Naive B cell (primary cell): ENCODE measurements at regions not wholly inside any gene's neighbourhood (a gene's known extent, or its start where the extent isn't known, plus 50 kb on each side); places are given as distances from the start of the nearest gene placed in this dataset.

ENCODE experiments used
- ATAC-seq, 2 donors: fragments of 150-1000 bp; cut with Tn5 transposase; 2 replicates each; pipeline ENCODE4 v1.10.0; 2021; ENCODE audit warnings: low read depth in 2 of 2, mild to moderate bottlenecking in 2 of 2, moderate library complexity in 2 of 2
- DNase-seq: peaks from one replicate; pipeline ENCODE4 v3.0.0; 2022
- H3K27ac Mint-ChIP-seq, 6 donors: one replicate each; pipeline ENCODE4 v1.8.0; 2020 to 2022; ENCODE audit warnings: mild to moderate bottlenecking in 6 of 6, mixed read lengths in 6 of 6, moderate library complexity in 5 of 6, inconsistent platforms in 2 of 6
- H3K27me3 Mint-ChIP-seq, 3 donors: one replicate each; pipeline ENCODE4 v1.8.0; 2021 to 2022; ENCODE audit warnings: mixed read lengths in 3 of 3, mild to moderate bottlenecking in 1 of 3
- H3K36me3 Mint-ChIP-seq, 2 donors: one replicate each; pipeline ENCODE4 v1.8.0; 2020 to 2022; ENCODE audit warnings: mixed read lengths in 2 of 2, inconsistent platforms in 1 of 2, mild to moderate bottlenecking in 1 of 2
- H3K4me1 Mint-ChIP-seq, 3 donors: one replicate each; pipeline ENCODE4 v1.8.0; 2020 to 2022; ENCODE audit warnings: mixed read lengths in 3 of 3, inconsistent platforms in 1 of 3, mild to moderate bottlenecking in 1 of 3, moderate library complexity in 1 of 3
- H3K4me3 Mint-ChIP-seq, 8 donors: one replicate each; pipeline ENCODE4 v1.8.0; 2020 to 2022; ENCODE audit warnings: mild to moderate bottlenecking in 8 of 8, mixed read lengths in 8 of 8, moderate library complexity in 8 of 8, inconsistent platforms in 2 of 8
- H3K9me3 Mint-ChIP-seq, 7 donors: one replicate each; pipeline ENCODE4 v1.8.0; 2020 to 2022; ENCODE audit warnings: mixed read lengths in 7 of 7, mild to moderate bottlenecking in 5 of 7, inconsistent platforms in 2 of 7, moderate library complexity in 1 of 7

- DNase-seq: no peak
- peaks cover 7 to 15% (median 7%) of the 10 kb centered on the region in 3 donors for H3K4me1 Mint-ChIP-seq
- no peak overlapping the region for H3K4me3 Mint-ChIP-seq
- H3K36me3 Mint-ChIP-seq: no peaks in the 10 kb centered on the region
- H3K9me3 Mint-ChIP-seq: peaks cover 0 to 2% (median 0%) of the 10 kb centered on the region in 7 donors
- peaks cover 0 to under 1% (median 0%) of the 10 kb centered on the region in 3 donors for H3K27me3 Mint-ChIP-seq
- H3K27ac Mint-ChIP-seq: no peak overlapping the region
- no peak for ATAC-seq
These were observed 107.6 kb downstream of the ELAPOR2 start for GRCh38 chr7:86951895-86952294.

- DNase-seq (no peak), ATAC-seq (no peak)
- H3K27me3 Mint-ChIP-seq: peaks cover 0 to 6% (median 2%) of the 10 kb centered on the region in 3 donors
- H3K9me3 Mint-ChIP-seq: peaks cover 0 to 2% (median 0%) of the 10 kb centered on the region in 7 donors
- no peak overlapping the region for H3K27ac Mint-ChIP-seq
- H3K4me1 Mint-ChIP-seq: peaks cover 7 to 15% (median 7%) of the 10 kb centered on the region in 3 donors
- H3K36me3 Mint-ChIP-seq: no peaks in the 10 kb centered on the region
- H3K4me3 Mint-ChIP-seq: no peak overlapping the region
These were observed 108.5 kb downstream of the ELAPOR2 start for GRCh38 chr7:86950944-86951343.

DNA sequence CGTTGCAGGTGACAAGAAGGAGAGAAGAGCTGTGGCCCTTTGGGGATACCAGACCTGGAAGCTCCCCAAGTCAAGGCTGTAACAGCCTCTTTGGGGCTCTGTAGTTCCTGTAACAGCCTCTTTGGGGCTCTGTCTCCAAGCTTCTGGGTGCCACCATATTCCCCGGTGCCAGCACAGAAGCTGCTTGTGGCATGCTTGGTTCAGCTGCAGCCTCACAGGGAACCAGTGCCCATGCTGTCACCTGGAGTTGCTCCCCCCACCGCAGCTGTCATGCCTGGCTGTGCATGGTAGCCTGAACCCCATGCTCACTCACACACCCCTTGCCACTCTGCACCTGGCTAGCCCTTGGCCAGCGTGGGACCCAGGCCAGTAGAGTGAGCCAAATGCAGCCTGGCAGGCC, 109.1 kb downstream of the ELAPOR2 start:
- Mint-ChIP-seq H3K9me3 (peaks cover 0 to 2% (median 0%) of the 10 kb centered on the region in 7 donors), H3K27me3 (peaks cover 0 to 6% (median 4%) of the 10 kb centered on the region in 3 donors), H3K36me3 (no peaks in the 10 kb centered on the region), H3K4me1 (peaks cover 7 to 15% (median 7%) of the 10 kb centered on the region in 3 donors), H3K4me3 (peak overlapping the region in 1 of 8 donors; percentile 38), H3K27ac (peak overlapping the region in 1 of 6 donors; percentile 43)
- ATAC-seq (peak; percentile 45 to 64), DNase-seq (no peak)

DNA sequence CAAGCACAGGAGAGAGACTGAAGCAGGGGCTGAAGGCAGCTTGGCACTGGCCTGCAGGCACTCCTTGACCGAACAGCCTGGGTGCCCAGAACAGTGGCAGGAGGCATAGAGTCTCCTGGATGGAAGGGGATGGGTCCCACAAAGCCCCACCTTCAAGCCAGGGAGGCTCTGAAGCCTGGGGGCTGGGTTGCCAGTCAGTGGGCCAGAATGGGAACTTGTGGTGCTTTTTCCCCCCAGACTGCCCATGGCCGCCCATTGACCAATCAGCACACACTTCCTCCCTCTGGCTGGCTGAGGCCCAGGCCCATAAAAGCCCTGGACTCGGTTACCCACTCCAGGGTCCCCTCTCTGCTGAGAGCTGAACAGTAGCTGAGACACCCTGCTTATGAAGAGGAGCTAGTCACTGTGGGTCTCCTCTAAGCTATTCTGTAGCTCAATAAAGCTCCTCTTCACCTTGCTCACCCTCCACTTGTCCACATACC, 109.6 kb downstream of the ELAPOR2 start:
- ATAC-seq (no peak), DNase-seq (no peak)
- Mint-ChIP-seq H3K27ac (peak overlapping the region in 1 of 6 donors; percentile 78), H3K4me3 (peak overlapping the region in 1 of 8 donors; percentile 38), H3K4me1 (peaks cover 7 to 15% (median 7%) of the 10 kb centered on the region in 3 donors), H3K27me3 (peaks cover 0 to 6% (median 6%) of the 10 kb centered on the region in 3 donors), H3K9me3 (peaks cover 0 to 2% (median 0%) of the 10 kb centered on the region in 7 donors), H3K36me3 (no peaks in the 10 kb centered on the region)

GRCh38 chr7:86949052-86949778, 110.2 kb downstream of the ELAPOR2 start:
- no peak for DNase-seq
- peak overlapping the region in 3 of 6 donors; percentile 12 to 88 (median 15) for H3K27ac Mint-ChIP-seq
- ATAC-seq: peak; percentile 65 to 75
- H3K4me3 Mint-ChIP-seq: peak overlapping the region in 3 of 8 donors; percentile 8 to 62 (median 10)
- H3K27me3 Mint-ChIP-seq: peaks cover 0 to 7% (median 6%) of the 10 kb centered on the region in 3 donors
- peaks cover 0 to 2% (median 0%) of the 10 kb centered on the region in 7 donors for H3K9me3 Mint-ChIP-seq
- H3K36me3 Mint-ChIP-seq: no peaks in the 10 kb centered on the region
- peaks cover 7 to 15% (median 7%) of the 10 kb centered on the region in 3 donors for H3K4me1 Mint-ChIP-seq

- Mint-ChIP-seq H3K27ac (no peak overlapping the region), H3K9me3 (peaks cover 0 to 2% (median 0%) of the 10 kb centered on the region in 7 donors), H3K27me3 (peaks cover 0 to 7% (median 6%) of the 10 kb centered on the region in 3 donors), H3K4me1 (peaks cover 7 to 15% (median 7%) of the 10 kb centered on the region in 3 donors), H3K36me3 (no peaks in the 10 kb centered on the region), H3K4me3 (no peak overlapping the region)
- DNase-seq (no peak), ATAC-seq (no peak)
These were observed 111.5 kb downstream of the ELAPOR2 start for GRCh38 chr7:86947929-86948328.

DNA sequence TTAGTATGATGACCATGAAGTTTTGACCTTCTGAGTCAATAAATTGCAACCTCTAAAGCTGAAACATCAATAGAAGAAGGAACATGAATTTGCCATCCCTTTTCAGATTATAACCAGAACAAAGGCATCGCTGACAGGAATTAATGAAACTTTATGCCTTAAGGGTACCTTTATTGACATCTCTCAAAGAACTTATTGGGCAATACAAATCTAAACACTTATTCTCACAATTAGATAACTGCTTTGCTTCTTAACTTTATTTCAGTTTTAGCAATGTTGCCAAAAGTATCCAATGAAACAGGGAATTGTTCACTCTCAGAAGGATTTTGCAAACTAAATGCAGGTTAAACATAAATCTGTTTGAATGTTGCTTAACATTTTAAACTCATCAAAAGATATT, 116.0 kb downstream of the ELAPOR2 start:
- Mint-ChIP-seq H3K9me3 (peaks cover 0 to 2% (median 0%) of the 10 kb centered on the region in 7 donors), H3K4me1 (peaks cover 0 to 2% (median under 1%) of the 10 kb centered on the region in 3 donors), H3K36me3 (no peaks in the 10 kb centered on the region), H3K4me3 (no peak overlapping the region), H3K27ac (no peak overlapping the region), H3K27me3 (peaks cover 0 to 7% (median 6%) of the 10 kb centered on the region in 3 donors)
- no peak for ATAC-seq
- no peak for DNase-seq

DNA sequence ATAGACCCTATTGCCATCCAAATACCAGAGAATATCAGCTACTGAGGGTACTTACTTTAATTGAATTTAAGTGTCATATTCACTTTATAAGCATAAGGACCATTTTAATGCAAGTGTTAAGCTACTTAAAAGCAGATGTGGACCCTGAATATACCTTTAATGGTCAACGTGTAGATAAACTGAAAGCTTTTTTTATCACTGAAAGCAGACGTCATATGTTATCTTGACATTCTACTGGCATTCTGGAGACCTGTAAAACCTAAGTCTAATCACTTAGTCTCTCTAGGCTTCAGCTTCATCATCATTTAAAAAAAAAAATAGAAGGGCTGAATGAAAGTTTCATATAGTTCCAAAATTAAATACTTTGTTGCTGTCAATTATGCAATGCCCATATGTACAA, 116.5 kb downstream of the ELAPOR2 start:
- H3K9me3 Mint-ChIP-seq: peaks cover 0 to under 1% (median 0%) of the 10 kb centered on the region in 7 donors
- ATAC-seq (no peak), DNase-seq (no peak)
- H3K36me3 Mint-ChIP-seq: no peaks in the 10 kb centered on the region
- no peak overlapping the region for H3K4me3 Mint-ChIP-seq
- peaks cover 0 to 7% (median 6%) of the 10 kb centered on the region in 3 donors for H3K27me3 Mint-ChIP-seq
- H3K27ac Mint-ChIP-seq: no peak overlapping the region
- H3K4me1 Mint-ChIP-seq: no peaks in the 10 kb centered on the region

- no peaks in the 10 kb centered on the region for H3K4me1 Mint-ChIP-seq
These were observed 117.4 kb downstream of the ELAPOR2 start for GRCh38 chr7:86942081-86942480.

GRCh38 chr7:86939197-86939814, 120.1 kb downstream of the ELAPOR2 start:
- Mint-ChIP-seq H3K27ac (no peak overlapping the region), H3K36me3 (no peaks in the 10 kb centered on the region), H3K9me3 (no peaks in the 10 kb centered on the region), H3K4me3 (no peak overlapping the region), H3K4me1 (no peaks in the 10 kb centered on the region), H3K27me3 (no peaks in the 10 kb centered on the region)
- peak; percentile 25 for DNase-seq
- peak in 1 of 2 donors; percentile 28 for ATAC-seq

More at GRCh38 chr7:86942081-86942480, 117.4 kb downstream of the ELAPOR2 start:
- Mint-ChIP-seq H3K36me3 (no peaks in the 10 kb centered on the region), H3K27me3 (peaks cover 0 to 7% (median 6%) of the 10 kb centered on the region in 3 donors), H3K27ac (no peak overlapping the region), H3K4me3 (no peak overlapping the region), H3K9me3 (no peaks in the 10 kb centered on the region)
- ATAC-seq: no peak
- no peak for DNase-seq

GRCh38 chr7:86937363-86937878, 122.0 kb downstream of the ELAPOR2 start:
- no peaks in the 10 kb centered on the region for H3K36me3 Mint-ChIP-seq
- H3K27ac Mint-ChIP-seq: no peak overlapping the region
- no peaks in the 10 kb centered on the region for H3K4me1 Mint-ChIP-seq
- DNase-seq: no peak
- no peaks in the 10 kb centered on the region for H3K27me3 Mint-ChIP-seq
- H3K9me3 Mint-ChIP-seq: no peaks in the 10 kb centered on the region
- no peak overlapping the region for H3K4me3 Mint-ChIP-seq
- ATAC-seq: no peak

GRCh38 chr7:86933295-86933845, 126.1 kb downstream of the ELAPOR2 start:
- peaks cover 0 to 7% (median 5%) of the 10 kb centered on the region in 7 donors for H3K9me3 Mint-ChIP-seq
- peaks cover 4 to 6% of the 10 kb centered on the region in 2 donors for H3K36me3 Mint-ChIP-seq
- H3K4me1 Mint-ChIP-seq: peaks cover 8 to 9% (median 8%) of the 10 kb centered on the region in 3 donors
- H3K27me3 Mint-ChIP-seq: no peaks in the 10 kb centered on the region
- ATAC-seq: no peak
- H3K27ac Mint-ChIP-seq: no peak overlapping the region
- no peak for DNase-seq
- no peak overlapping the region for H3K4me3 Mint-ChIP-seq

GRCh38 chr7:86932038-86932512, 127.4 kb downstream of the ELAPOR2 start:
- peaks cover 4 to 6% of the 10 kb centered on the region in 2 donors for H3K36me3 Mint-ChIP-seq
- ATAC-seq: no peak

More at GRCh38 chr7:86932038-86932512, 127.4 kb downstream of the ELAPOR2 start:
- H3K27ac Mint-ChIP-seq: peak overlapping the region in 1 of 6 donors; percentile 68
- H3K27me3 Mint-ChIP-seq: no peaks in the 10 kb centered on the region
- peaks cover 0 to 7% (median 5%) of the 10 kb centered on the region in 7 donors for H3K9me3 Mint-ChIP-seq
- H3K4me3 Mint-ChIP-seq: no peak overlapping the region
- DNase-seq: no peak
- peaks cover 8 to 9% (median 8%) of the 10 kb centered on the region in 3 donors for H3K4me1 Mint-ChIP-seq
